ENCODE measurements at regions not wholly inside any gene's neighbourhood (a gene's known extent, or its start where the extent isn't known, plus 50 kb on each side); places are given as distances from the start of the nearest gene placed in this dataset.

DNA sequence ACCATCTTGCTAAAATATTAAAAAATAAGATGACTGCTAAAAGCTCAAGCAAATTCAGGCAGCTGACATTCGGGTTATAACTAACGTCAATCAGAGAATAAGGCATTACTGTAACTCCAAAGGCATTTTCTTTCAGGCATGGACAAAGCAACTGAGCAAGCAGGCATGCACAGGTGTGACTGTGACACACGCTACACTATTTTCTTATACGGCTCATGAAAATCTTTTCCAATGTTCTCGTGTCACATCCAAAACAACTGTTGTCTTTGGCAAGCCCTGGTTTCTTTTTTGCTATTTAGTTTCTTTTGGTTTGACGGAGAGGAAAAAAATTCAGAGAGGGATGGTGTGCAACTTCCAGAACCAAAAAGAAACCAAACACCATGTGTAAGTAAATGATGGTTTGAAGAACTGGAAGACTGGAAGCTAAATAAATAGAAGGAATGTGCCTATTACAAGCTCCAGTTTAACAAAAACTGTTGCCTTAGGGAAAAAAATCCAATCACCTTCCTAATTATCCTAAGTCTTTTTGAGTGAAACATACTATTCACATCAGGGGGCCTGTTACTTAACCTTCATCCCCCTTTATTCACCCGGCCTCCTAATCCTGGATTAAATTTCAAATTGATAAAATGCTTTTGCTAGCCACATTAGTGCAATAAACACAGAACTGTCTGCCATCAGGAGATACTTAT lies 277.6 kb downstream of the PSAT1 start:
- TF ChIP-seq L3MBTL2 (conservative IDR thresholded peaks at IDR 0.05) (no peak), FOXM1 (IDR thresholded peaks at IDR 0.05; ENCODE audit: borderline replicate concordance) (no peak), SP1 (IDR thresholded peaks at IDR 0.05) (no peak), FOXK2 (IDR thresholded peaks at IDR 0.05) (no peak), BHLHE40 (IDR thresholded peaks at IDR 0.05; ENCODE audit: borderline replicate concordance) (no peak), ZNF384 (IDR thresholded peaks at IDR 0.05) (no peak), SUZ12 (IDR thresholded peaks at IDR 0.05) (no peak), LEF1 (IDR thresholded peaks at IDR 0.05; ENCODE audit: borderline replicate concordance) (no peak), FOXA1 (IDR thresholded peaks at IDR 0.05) (no peak), TARDBP (IDR thresholded peaks at IDR 0.05) (no peak)
